Fibroblast of mammary gland (primary cell): ENCODE measurements at regions not wholly inside any gene's neighbourhood (a gene's known extent, or its start where the extent isn't known, plus 50 kb on each side); places are given as distances from the start of the nearest gene placed in this dataset.

Experiments
- DNase-seq: peaks from one replicate; pipeline ENCODE4 v3.0.0-alpha.2; 2010; ENCODE audit warnings: low read depth
- H3K4me3 ChIP-seq: 2 replicates; pipeline ENCODE4 v1.5.1; 2011; ENCODE audit warnings: low read depth, mild to moderate bottlenecking, low read length, moderate library complexity; ENCODE audit not compliant: control insufficient read depth
- CTCF ChIP-seq: conservative IDR thresholded peaks from 2 replicates; pipeline ENCODE4 v1.5.1; 2011; ENCODE audit warnings: low read depth, low read length, inconsistent platforms; ENCODE audit not compliant: control insufficient read depth, insufficient read depth

GRCh38 chr13:85412448-85412847 lies 386.8 kb downstream of the SLITRK6 start:
- DNase-seq, result no peak
- TF ChIP-seq CTCF, result no peak
- H3K4me3 ChIP-seq, result no peak overlapping the region

GRCh38 chr13:85411591-85411990 lies 387.6 kb downstream of the SLITRK6 start:
- no peak for TF ChIP-seq CTCF
- no peak for DNase-seq
- H3K4me3 ChIP-seq, result no peak overlapping the region

- no peak for DNase-seq
- TF ChIP-seq CTCF, result no peak
Measured at GRCh38 chr13:85408415-85408814, 390.8 kb downstream of the SLITRK6 start.

GRCh38 chr13:85406269-85406975 lies 392.8 kb downstream of the SLITRK6 start:
- no peak for DNase-seq
- TF ChIP-seq CTCF, result no peak
- no peak overlapping the region for H3K4me3 ChIP-seq

More at GRCh38 chr13:85408415-85408814, 390.8 kb downstream of the SLITRK6 start:
- H3K4me3 ChIP-seq, result no peak overlapping the region

- H3K4me3 ChIP-seq, result no peak overlapping the region
- DNase-seq, result no peak
- no peak for TF ChIP-seq CTCF
Measured at GRCh38 chr13:85405316-85405897, 393.8 kb downstream of the SLITRK6 start.

GRCh38 chr13:85386424-85386823 lies 412.8 kb downstream of the SLITRK6 start:
- no peak overlapping the region for H3K4me3 ChIP-seq
- no peak for DNase-seq
- no peak for TF ChIP-seq CTCF

- no peak overlapping the region for H3K4me3 ChIP-seq
- no peak for DNase-seq
- no peak for TF ChIP-seq CTCF
Measured at GRCh38 chr13:85383291-85383690, 415.9 kb downstream of the SLITRK6 start.
